SK-N-SH treated with all-trans-retinoic acid at 6 μM for 48 hours (cell line): ENCODE measurements at regions not wholly inside any gene's neighbourhood (a gene's known extent, or its start where the extent isn't known, plus 50 kb on each side); places are given as distances from the start of the nearest gene placed in this dataset.

ENCODE experiments used
- ATAC-seq: fragments of 200-7000 bp; cut with Tn5 transposase; 3 replicates; pipeline ENCODE4 v1.9.1; 2020; ENCODE audit warnings: mild to moderate bottlenecking, moderate library complexity
- ARNTL ChIP-seq: fragments of 450-650 bp; formaldehyde crosslinking; IDR thresholded peaks from 2 replicates; pipeline ENCODE4 v1.5.0; 2020; ENCODE audit warnings: low read depth, mild to moderate bottlenecking, moderate library complexity, borderline replicate concordance
- CREB5 ChIP-seq: fragments of 250-450 bp; sonication (Bioruptor Pico); IDR thresholded peaks from 2 replicates; pipeline ENCODE4 v1.5.1; 2020; ENCODE audit warnings: low read depth, mild to moderate bottlenecking, moderate library complexity
- CSRNP3 ChIP-seq: fragments of 250-450 bp; sonication (Bioruptor Pico); IDR thresholded peaks from 2 replicates; pipeline ENCODE4 v1.5.1; 2021; ENCODE audit warnings: mild to moderate bottlenecking, moderate library complexity
- ESRRG ChIP-seq: fragments of 250-450 bp; sonication (Bioruptor Pico); IDR thresholded peaks from 2 replicates; pipeline ENCODE4 v1.6.1; 2021; ENCODE audit warnings: mild to moderate bottlenecking
- GLIS3 ChIP-seq: fragments of 250-450 bp; sonication (Bioruptor Pico); IDR thresholded peaks from 2 replicates; pipeline ENCODE4 v1.5.0; 2020; ENCODE audit warnings: mild to moderate bottlenecking, moderate library complexity
- ISL1 ChIP-seq: fragments of 250-450 bp; sonication (Bioruptor Pico); IDR thresholded peaks from 2 replicates; pipeline ENCODE4 v2.1.2; 2022; ENCODE audit warnings: mild to moderate bottlenecking, moderate library complexity
- OSR1 ChIP-seq: fragments of 250-450 bp; sonication (Bioruptor Pico); IDR thresholded peaks from 2 replicates; pipeline ENCODE4 v1.8.0; 2022; ENCODE audit warnings: moderate library complexity, mild to moderate bottlenecking, inconsistent platforms
- PATZ1 ChIP-seq: fragments of 250-450 bp; sonication (Bioruptor Pico); IDR thresholded peaks from 2 replicates; pipeline ENCODE4 v1.8.0; 2020; ENCODE audit warnings: mild to moderate bottlenecking, moderate library complexity, borderline replicate concordance
- POU6F1 ChIP-seq: fragments of 250-450 bp; sonication (Bioruptor Pico); IDR thresholded peaks from 2 replicates; pipeline ENCODE4 v1.8.0; 2021; ENCODE audit warnings: low read depth, mild to moderate bottlenecking, moderate library complexity, borderline replicate concordance
- PPARA ChIP-seq: fragments of 250-450 bp; sonication (Bioruptor Pico); IDR thresholded peaks from 2 replicates; pipeline ENCODE4 v1.5.0; 2020; ENCODE audit warnings: mild to moderate bottlenecking, borderline replicate concordance
- RARB ChIP-seq: fragments of 250-450 bp; sonication (Bioruptor Pico); IDR thresholded peaks from 2 replicates; pipeline ENCODE4 v1.8.0; 2021; ENCODE audit warnings: mild to moderate bottlenecking, moderate library complexity
- SNAI2 ChIP-seq: fragments of 250-450 bp; sonication (Bioruptor Pico); IDR thresholded peaks from 2 replicates; pipeline ENCODE4 v1.5.0; 2020; ENCODE audit warnings: mild to moderate bottlenecking, moderate library complexity
- TCF4 ChIP-seq: fragments of 250-450 bp; sonication (Bioruptor Pico); IDR thresholded peaks from 2 replicates; pipeline ENCODE4 v1.8.0; 2021; ENCODE audit warnings: mild to moderate bottlenecking, moderate library complexity, borderline replicate concordance
- TOX ChIP-seq: fragments of 250-450 bp; sonication (Bioruptor Pico); IDR thresholded peaks from 2 replicates; pipeline ENCODE4 v1.8.0; 2021; ENCODE audit warnings: mild to moderate bottlenecking, moderate library complexity, borderline replicate concordance
- TSHZ2 ChIP-seq: fragments of 250-450 bp; sonication (Bioruptor Pico); IDR thresholded peaks from 2 replicates; pipeline ENCODE4 v1.5.0; 2020; ENCODE audit warnings: mild to moderate bottlenecking, moderate library complexity
- ZC3H10 ChIP-seq: fragments of 250-450 bp; sonication (Bioruptor Pico); IDR thresholded peaks from 2 replicates; pipeline ENCODE4 v1.5.1; 2021; ENCODE audit warnings: mild to moderate bottlenecking, moderate library complexity
- ZFP30 ChIP-seq: fragments of 450-650 bp; formaldehyde crosslinking; IDR thresholded peaks from 2 replicates; pipeline ENCODE4 v1.5.0; 2022; ENCODE audit warnings: mild to moderate bottlenecking, moderate library complexity
- ZNF565 ChIP-seq: fragments of 450-650 bp; formaldehyde crosslinking; conservative IDR thresholded peaks from 2 replicates; pipeline ENCODE4 v1.5.0; 2020; ENCODE audit warnings: low read depth, mild to moderate bottlenecking, moderate library complexity
- ZNF70 ChIP-seq: fragments of 450-650 bp; formaldehyde crosslinking; IDR thresholded peaks from 2 replicates; pipeline ENCODE4 v1.5.0; 2020; ENCODE audit warnings: mild to moderate bottlenecking, moderate library complexity
- ZNF8 ChIP-seq: fragments of 450-650 bp; formaldehyde crosslinking; IDR thresholded peaks from 2 replicates; pipeline ENCODE4 v1.5.0; 2020; ENCODE audit warnings: mild to moderate bottlenecking, moderate library complexity

GRCh38 chr14:27958757-27959156 is 807.8 kb upstream of the FOXG1 start:
- ATAC-seq, result no peak
- TF ChIP-seq OSR1 (CRISPR knock-in tag) (no peak), GLIS3 (no peak), PPARA (CRISPR knock-in tag) (no peak), RARB (no peak), ARNTL (CRISPR knock-in tag) (no peak), ZNF70 (CRISPR knock-in tag) (no peak), ESRRG (CRISPR knock-in tag) (no peak), TCF4 (CRISPR knock-in tag) (no peak), POU6F1 (CRISPR knock-in tag) (no peak)

- ATAC-seq, result no peak
- TF ChIP-seq GLIS3 (no peak), OSR1 (CRISPR knock-in tag) (no peak), RARB (no peak), ESRRG (CRISPR knock-in tag) (no peak), TCF4 (CRISPR knock-in tag) (no peak), ZNF565 (CRISPR knock-in tag) (no peak), CREB5 (CRISPR knock-in tag) (no peak), PATZ1 (CRISPR knock-in tag) (no peak), SNAI2 (no peak), ZC3H10 (CRISPR knock-in tag) (no peak), PPARA (CRISPR knock-in tag) (no peak), ZFP30 (CRISPR knock-in tag) (no peak), TOX (CRISPR knock-in tag) (no peak), ISL1 (no peak), CSRNP3 (CRISPR knock-in tag) (no peak), ZNF70 (CRISPR knock-in tag) (no peak), TSHZ2 (CRISPR knock-in tag) (no peak), POU6F1 (CRISPR knock-in tag) (no peak), ZNF8 (CRISPR knock-in tag) (no peak)
Measured at GRCh38 chr14:27995691-27996090, 770.9 kb upstream of the FOXG1 start.
